ENCODE measurements at regions not wholly inside any gene's neighbourhood (a gene's known extent, or its start where the extent isn't known, plus 50 kb on each side); places are given as distances from the start of the nearest gene placed in this dataset.

DNA sequence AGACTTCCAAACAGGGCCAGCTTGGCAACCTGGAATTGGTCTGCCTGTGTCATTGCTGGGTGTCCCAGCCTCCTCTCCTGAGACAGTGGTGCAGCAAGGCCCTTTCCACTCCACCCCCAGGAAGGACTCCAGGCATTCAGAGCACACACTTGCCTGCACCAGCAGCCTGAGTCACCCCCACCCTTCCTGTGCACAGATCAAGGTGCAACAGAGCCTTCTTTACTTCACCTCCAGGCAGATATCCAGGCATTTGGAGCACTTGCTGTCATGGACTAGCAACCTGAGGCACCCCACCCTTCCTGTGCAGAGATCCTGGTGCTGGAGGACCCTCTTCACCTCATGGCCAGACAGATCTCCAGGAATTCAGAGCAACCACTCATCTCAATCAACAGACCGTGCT lies 135.8 kb downstream of the GASK1B start:
- no peak for TF ChIP-seq CTCF (IDR thresholded peaks at IDR 0.05)
- no peak for TF ChIP-seq POLR2A (IDR thresholded peaks at IDR 0.05)

Data from testis (tissue), 2 donors.